ENCODE measurements at regions not wholly inside any gene's neighbourhood (a gene's known extent, or its start where the extent isn't known, plus 50 kb on each side); places are given as distances from the start of the nearest gene placed in this dataset.
A peak's percentile ranks its signal among the peaks of the same experiment; 100 is the strongest.

DNA sequence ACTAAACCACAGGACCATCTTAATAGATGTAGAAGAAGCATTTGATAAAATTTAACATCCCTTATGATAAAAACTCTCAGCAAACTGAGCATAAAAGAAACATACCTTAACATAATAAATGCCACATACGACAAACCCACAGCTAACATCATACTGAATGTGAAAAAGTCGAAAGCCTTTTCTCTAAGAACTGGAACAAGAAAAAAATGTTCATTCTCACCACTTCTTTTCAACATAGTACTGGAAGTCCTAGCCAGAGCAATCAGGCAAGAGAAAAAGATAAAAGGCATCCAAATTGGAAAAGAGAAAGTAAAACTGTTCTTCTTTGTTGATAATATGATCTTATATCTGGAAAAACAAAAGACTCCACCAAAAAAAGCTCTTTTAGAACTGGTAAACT is 134.2 kb downstream of the RPL22L1 start:
- DNase-seq (ENCODE audit: low read depth): no peak
- TF ChIP-seq, protein P1, sequence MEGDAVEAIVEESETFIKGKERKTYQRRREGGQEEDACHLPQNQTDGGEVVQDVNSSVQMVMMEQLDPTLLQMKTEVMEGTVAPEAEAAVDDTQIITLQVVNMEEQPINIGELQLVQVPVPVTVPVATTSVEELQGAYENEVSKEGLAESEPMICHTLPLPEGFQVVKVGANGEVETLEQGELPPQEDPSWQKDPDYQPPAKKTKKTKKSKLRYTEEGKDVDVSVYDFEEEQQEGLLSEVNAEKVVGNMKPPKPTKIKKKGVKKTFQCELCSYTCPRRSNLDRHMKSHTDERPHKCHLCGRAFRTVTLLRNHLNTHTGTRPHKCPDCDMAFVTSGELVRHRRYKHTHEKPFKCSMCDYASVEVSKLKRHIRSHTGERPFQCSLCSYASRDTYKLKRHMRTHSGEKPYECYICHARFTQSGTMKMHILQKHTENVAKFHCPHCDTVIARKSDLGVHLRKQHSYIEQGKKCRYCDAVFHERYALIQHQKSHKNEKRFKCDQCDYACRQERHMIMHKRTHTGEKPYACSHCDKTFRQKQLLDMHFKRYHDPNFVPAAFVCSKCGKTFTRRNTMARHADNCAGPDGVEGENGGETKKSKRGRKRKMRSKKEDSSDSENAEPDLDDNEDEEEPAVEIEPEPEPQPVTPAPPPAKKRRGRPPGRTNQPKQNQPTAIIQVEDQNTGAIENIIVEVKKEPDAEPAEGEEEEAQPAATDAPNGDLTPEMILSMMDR (conservative IDR thresholded peaks at IDR 0.05; ENCODE audit: control insufficient read depth, insufficient read depth, low read depth, low read length): no peak
- no peak overlapping the region for H3K4me3 ChIP-seq (ENCODE audit: control insufficient read depth, low read depth, low read length)

DNA sequence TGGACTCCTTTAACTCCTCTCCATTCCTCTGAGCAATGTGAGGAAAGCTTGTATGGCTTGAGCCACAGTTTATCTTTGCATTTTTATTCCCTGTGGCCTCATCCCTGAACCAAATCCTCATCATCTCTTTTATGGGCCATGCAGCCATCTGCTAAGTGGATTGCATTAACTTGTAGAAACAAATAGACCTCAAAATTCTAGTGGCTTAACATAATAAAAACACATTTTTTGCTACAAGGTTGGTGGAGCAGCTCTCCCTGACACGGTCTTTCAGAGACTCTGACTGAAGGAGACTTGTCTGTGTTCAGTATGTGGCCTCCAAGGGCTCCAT is 135.3 kb downstream of the RPL22L1 start:
- DNase-seq (ENCODE audit: low read depth): no peak
- TF ChIP-seq, protein P1 (conservative IDR thresholded peaks at IDR 0.05; ENCODE audit: control insufficient read depth, insufficient read depth, low read depth, low read length): no peak
- no peak overlapping the region for H3K4me3 ChIP-seq (ENCODE audit: control insufficient read depth, low read depth, low read length)

DNA sequence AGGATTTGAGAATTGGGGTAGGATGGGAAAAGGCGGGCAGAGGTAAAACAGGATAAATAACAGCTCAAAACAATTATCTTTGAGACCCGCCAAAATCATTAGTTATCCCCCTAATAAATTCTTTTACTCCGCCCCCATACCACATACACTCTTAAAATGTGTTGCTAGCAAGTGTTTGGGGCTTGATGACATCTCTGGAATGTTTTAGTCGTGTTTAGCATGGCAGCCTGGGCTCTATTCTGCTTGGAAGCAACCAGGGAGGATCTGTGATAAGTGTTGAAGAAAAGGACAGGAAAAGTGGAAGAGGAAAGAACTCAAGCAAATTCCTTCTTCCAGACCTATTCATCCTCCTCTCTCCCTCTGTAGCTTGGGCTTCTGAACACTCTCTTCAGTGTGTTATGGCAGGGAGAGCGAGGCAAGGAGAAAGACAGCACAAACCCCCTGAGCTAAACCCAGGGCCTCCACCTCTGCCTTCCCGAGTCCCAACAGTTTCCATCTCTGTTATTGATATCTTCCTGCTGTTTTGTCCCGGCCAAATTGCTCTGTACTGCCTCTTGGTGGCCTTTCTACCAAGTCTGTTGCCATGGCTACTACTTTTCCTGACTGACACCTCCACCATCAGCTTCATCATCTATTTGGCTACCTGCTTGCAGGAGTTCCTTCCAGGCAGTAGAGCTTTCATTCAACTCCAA is 135.8 kb downstream of the RPL22L1 start:
- H3K4me3 ChIP-seq (ENCODE audit: control insufficient read depth, low read depth, low read length): no peak overlapping the region
- DNase-seq (ENCODE audit: low read depth): no peak
- TF ChIP-seq, protein P1 (conservative IDR thresholded peaks at IDR 0.05; ENCODE audit: control insufficient read depth, insufficient read depth, low read depth, low read length): no peak

DNA sequence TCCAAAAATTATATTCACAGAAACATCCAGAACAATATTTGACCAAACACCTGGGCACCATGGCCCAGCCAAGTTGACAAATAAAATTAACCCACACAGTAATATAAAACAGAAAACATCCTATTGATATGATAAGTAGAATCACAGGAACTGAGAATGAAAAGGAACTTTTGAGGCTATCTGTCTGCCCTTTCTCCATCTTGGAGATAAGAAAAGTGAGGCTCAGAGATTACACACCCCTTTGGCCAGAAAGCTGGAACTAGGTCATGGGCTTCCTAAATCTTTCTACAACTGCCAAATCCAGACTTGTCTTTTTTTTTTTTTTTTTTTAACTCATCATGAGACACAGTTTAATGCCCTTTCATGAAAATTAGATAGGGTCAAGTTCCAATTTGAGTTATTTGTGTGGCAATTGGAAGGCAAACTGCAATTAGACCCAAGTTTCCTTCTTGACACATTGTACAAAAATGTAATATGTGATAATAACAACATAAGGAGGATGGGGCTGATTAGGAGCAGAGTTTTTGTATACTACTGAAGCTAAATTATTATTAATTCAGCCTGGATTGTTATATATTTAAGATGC is 137.2 kb downstream of the RPL22L1 start:
- peak; percentile 53 for DNase-seq (ENCODE audit: low read depth)
- TF ChIP-seq, protein P1 (conservative IDR thresholded peaks at IDR 0.05; ENCODE audit: control insufficient read depth, insufficient read depth, low read depth, low read length): no peak
- H3K4me3 ChIP-seq (ENCODE audit: control insufficient read depth, low read depth, low read length): no peak overlapping the region

DNA sequence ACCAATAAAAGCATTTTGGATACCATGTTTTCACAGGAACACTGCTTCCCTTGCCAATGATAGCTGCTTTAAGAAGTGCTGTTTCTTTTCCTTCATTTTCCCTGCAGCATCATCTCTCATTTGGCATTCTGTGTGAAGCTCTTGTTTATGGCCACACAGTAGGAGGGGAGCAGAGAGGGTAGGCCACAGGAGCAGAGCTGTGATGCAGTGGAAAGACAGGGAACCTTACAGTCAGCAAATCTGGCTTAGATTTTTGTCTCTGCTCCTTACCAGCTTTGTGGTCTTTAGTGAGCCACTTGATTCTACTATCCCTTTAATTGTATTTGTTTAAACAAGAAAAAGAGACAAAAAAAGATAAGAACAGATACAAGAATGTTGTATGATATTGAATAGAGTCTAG is 138.7 kb downstream of the RPL22L1 start:
- no peak overlapping the region for H3K4me3 ChIP-seq (ENCODE audit: control insufficient read depth, low read depth, low read length)
- no peak for DNase-seq (ENCODE audit: low read depth)
- TF ChIP-seq, protein P1 (conservative IDR thresholded peaks at IDR 0.05; ENCODE audit: control insufficient read depth, insufficient read depth, low read depth, low read length): no peak

DNA sequence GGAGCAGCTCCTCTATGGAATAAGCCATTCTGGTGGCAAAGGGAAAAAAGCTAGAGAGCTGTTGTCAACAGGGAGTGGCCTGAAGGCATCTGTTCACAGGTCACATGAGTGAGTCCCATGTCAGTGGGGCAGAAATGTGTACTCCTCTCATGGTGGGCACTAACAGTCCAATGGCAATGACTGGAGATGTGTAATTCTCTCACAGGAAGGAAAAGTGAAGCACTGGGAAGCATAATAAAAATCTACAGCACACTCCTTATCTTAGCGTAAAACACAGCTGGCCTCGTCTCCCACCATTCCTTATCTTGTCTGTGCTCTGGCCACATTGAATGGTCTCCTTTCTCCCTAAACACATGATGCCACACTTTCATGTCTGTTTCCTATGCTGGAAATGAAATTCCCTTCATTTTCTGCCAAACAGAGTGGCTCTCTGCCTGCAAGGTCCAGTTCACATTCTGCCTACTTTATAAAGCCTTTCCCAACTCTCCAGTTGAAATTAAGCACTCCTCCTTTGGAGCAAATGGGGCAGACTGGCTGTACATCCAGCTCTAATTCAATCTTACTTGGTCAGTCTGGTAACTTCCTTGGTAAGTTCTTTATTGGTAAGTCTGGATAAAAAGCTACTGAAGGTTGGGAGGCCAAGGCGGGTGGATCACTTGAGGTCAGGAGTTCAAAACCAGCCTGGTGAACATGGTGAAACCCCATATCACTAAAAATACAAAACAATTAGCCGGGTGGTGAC is 139.8 kb downstream of the RPL22L1 start:
- H3K4me3 ChIP-seq (ENCODE audit: control insufficient read depth, low read depth, low read length): no peak overlapping the region
- DNase-seq (ENCODE audit: low read depth): no peak
- TF ChIP-seq, protein P1 (conservative IDR thresholded peaks at IDR 0.05; ENCODE audit: control insufficient read depth, insufficient read depth, low read depth, low read length): no peak
